ENCODE measurements at regions not wholly inside any gene's neighbourhood (a gene's known extent, or its start where the extent isn't known, plus 50 kb on each side); places are given as distances from the start of the nearest gene placed in this dataset.
"Not testable (repeated sequence)": the region's sequence is repeated elsewhere in the genome, so short reads cannot be mapped to it uniquely, and the experiment has no call there.

DNA sequence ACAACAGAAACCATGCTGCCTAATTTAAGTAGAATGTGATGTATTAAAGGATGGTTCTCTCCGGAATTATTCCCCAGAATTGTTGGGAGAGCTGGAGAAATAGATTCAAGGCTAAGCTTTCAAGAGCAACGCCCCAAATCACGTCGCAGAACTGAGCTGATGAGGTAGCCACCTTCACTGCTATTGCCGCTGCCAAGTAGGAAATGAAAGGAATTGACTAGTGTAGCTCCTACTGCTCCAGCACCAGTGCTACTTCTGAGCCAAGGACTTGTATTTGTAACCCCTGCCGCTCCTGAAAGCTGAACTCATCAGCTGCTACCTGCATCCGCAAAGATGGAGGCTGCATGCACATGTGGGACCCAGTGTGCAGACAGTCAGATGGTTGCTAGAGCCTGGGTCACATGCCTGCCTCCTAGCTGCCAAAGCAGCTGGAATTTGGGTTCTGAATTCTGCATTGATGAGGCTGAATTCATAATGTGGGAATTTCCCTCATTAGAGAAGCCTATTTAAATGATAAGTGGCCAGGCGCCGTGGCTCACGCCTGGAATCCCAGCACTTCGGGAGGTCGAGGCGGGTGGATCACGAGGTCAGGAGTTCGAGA is 173.9 kb downstream of the PDGFRA start:
- DNase-seq (ENCODE audit: low read depth in 3 of 3, low spot score in 2 of 3), result no peak

DNA sequence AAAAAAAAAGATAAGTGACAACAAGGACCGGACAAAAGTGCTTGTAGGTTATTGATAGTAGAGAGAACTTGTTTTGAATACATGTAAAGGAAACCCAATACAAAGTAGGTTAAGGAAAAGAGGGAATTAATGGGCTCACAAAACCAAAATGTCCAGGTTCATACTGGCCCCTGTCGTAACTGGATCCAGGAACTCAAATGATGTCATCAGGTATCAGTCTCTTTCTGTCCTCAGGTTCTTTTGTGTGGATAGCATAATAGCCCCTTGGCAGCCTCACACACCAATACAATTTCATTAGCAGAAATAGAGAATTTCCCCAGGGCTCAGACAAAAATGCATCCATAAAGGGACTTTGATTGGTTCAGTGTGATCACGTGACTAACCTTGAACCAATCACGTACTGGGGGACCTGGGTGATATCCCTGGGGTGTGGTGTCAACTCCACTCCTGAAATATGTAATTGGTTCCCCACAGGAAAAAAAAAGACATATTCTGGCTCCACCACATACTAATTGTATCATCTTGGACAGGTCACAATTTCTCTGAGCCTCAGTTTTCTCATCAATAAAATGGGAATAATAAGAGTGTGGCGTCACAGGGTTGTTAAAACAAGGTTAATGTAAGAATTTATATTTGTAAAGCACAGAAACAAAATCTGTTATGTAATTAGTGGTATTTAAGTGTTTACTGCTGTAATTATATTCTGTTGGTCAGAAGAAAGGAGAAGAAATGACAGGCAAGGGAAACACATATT is 174.8 kb downstream of the PDGFRA start:
- DNase-seq (ENCODE audit: low read depth in 3 of 3, low spot score in 2 of 3), result no peak

DNA sequence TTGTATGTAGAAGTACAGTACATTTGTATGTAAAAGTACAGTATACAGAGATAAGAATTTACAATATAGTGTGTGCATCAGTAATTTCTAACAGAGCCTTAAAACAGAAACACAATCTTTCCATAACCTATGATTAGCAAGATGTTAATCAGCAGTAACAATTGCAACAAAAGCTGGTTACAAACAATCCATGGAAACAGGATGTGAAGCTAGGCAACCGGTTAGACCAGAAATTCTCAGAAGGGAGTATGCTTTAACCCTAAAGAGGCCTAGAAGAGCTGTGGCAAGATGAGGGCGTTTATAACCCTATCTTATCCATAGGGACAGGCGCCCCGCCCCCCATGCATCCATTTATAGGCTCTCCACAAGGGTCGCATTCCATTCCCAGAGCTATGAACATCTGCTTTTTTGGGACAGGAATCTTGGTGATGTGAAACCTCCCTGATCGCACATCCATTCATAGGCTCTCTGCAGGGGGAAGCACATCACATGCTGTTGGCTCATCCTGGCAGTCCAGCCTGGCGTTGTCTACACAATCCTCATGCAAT is 180.3 kb downstream of the PDGFRA start:
- not testable (repeated sequence) for DNase-seq (ENCODE audit: low read depth in 3 of 3, low spot score in 2 of 3)

GRCh38 chr4:54414545-54414944 is 185.5 kb downstream of the PDGFRA start:
- DNase-seq (ENCODE audit: low read depth in 3 of 3, low spot score in 2 of 3), result no peak

DNA sequence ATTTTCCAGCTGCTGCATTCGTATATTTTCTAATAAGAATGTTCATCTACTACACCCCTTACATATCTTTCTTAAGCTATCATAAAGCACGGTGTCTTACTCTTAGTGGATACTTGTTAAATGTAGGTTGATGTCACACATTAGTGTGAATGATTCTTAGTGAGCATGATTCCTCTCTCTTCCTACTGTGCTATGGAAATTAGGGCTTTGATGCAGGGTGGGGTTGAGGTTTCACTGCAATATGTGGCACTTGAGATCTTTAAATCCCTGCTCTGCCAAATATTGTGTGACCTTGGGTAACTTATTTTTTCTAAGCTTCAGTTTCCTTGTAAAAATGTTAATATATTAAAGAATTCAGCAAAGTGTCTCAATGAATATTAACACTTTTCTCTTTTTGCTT is 188.4 kb downstream of the PDGFRA start:
- DNase-seq (ENCODE audit: low read depth in 3 of 3, low spot score in 2 of 3), result no peak

GRCh38 chr4:54418468-54418867 is 189.4 kb downstream of the PDGFRA start:
- no peak for DNase-seq (ENCODE audit: low read depth in 3 of 3, low spot score in 2 of 3)

DNA sequence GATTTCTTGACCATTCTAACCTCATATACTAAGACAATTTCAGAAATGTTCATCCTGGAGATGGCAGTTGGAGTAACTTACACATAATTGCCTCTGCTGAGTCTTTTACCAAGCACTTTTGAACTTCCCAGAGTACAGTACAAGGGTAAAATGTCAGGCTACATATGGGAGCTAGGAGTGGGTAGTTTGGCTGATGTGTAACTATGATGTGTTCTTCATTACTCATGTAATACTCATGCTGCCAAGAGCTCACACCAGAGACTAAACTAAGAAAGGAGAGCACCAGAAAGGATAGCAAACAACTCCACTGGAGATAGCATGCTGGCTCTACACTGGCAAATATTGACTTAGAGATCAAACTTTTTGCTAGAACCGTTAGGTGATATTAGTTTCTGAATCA is 194.0 kb downstream of the PDGFRA start:
- no peak for DNase-seq (ENCODE audit: low read depth in 3 of 3, low spot score in 2 of 3)

DNA sequence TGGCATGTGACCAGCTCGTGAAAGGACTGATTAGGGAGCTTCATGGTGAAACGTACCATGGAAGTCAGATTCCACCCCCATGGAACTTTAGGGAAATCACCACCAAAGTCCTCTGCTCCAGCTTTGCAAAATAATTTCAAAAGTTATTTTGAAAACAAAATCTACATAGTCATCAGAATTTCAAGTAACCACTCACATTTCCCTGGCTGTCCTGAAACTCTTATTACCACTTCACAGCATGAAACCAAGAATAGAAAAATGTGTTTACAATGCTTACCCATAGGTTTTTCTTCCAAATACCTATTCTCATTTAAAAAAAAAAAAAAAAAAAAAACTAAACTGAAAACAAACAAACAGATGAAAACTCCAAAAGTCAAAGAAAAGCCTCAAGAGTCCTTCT is 198.7 kb downstream of the PDGFRA start:
- no peak for DNase-seq (ENCODE audit: low read depth in 3 of 3, low spot score in 2 of 3)

DNA sequence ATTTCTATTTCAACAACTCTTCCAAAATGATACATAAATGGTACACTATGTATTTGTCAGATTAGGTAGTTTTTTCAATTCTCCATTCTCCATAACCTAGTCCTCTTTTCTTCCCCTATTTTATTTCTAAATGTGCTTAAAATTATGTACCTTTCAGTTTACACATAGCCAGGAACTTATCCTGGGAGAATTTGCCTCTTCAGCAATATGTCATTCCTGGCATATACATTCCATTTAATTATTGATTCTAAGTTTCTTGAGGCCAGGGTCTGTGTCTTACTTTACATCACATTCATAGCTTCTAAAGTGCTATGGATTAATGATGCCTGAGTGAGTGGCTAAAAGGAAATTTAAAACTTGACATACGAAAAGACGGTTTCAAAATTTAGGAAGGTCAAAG is 199.8 kb downstream of the PDGFRA start:
- DNase-seq (ENCODE audit: low read depth in 3 of 3, low spot score in 2 of 3), result no peak

GRCh38 chr4:54433686-54434085 is 204.6 kb downstream of the PDGFRA start:
- DNase-seq (ENCODE audit: low read depth in 3 of 3, low spot score in 2 of 3), result no peak

- DNase-seq (ENCODE audit: low read depth in 3 of 3, low spot score in 2 of 3), result no peak
These were observed 210.7 kb downstream of the PDGFRA start for GRCh38 chr4:54439831-54440243.

GRCh38 chr4:54440394-54441136 is 211.5 kb downstream of the PDGFRA start:
- no peak for DNase-seq (ENCODE audit: low read depth in 3 of 3, low spot score in 2 of 3)

DNA sequence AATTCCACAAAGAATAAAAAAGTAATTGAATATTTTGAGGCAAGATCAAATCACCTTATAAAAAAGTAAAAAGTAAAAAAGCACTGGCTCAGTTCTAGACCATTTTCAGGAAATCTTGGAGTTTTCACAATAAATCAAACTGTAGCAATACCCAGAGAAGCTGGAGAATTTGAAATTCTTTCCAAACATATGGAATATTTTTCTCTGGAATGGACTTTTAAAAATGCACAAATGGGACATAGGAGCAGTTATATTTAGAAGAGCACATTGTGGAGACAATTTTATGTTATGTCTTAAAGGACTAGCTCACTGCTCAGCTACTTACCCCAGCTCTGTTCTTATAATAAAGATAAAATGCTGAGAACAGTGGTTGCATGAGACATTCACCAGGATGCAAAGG is 211.9 kb upstream of the KIT start:
- DNase-seq (ENCODE audit: low read depth in 3 of 3, low spot score in 2 of 3), result no peak

- no peak for DNase-seq (ENCODE audit: low read depth in 3 of 3, low spot score in 2 of 3)
These were observed 211.2 kb upstream of the KIT start for GRCh38 chr4:54446581-54446980.

- no peak for DNase-seq (ENCODE audit: low read depth in 3 of 3, low spot score in 2 of 3)
These were observed 210.5 kb upstream of the KIT start for GRCh38 chr4:54447304-54447703.

GRCh38 chr4:54449999-54450398 is 207.8 kb upstream of the KIT start:
- DNase-seq (ENCODE audit: low read depth in 3 of 3, low spot score in 2 of 3), result no peak

DNA sequence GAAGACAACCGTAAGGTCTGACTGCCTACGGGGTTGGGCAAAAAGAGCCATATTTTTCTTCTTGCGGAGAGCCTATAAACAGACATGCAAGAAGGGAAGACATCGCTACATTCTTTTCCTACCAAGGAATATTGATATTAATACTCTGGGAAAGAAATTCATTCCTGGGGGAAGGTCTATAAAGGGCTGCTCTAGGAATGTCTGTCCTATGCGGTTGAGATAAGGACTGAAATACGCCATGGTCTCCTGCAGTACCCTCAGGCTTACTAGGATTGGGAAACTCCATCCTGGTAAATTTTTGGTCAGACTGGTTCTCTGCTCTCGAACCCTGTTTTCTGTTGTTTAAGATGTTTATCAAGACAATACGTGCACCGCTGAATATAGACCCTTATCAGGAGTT is 190.8 kb upstream of the KIT start:
- DNase-seq (ENCODE audit: low read depth in 3 of 3, low spot score in 2 of 3), result not testable (repeated sequence)

DNA sequence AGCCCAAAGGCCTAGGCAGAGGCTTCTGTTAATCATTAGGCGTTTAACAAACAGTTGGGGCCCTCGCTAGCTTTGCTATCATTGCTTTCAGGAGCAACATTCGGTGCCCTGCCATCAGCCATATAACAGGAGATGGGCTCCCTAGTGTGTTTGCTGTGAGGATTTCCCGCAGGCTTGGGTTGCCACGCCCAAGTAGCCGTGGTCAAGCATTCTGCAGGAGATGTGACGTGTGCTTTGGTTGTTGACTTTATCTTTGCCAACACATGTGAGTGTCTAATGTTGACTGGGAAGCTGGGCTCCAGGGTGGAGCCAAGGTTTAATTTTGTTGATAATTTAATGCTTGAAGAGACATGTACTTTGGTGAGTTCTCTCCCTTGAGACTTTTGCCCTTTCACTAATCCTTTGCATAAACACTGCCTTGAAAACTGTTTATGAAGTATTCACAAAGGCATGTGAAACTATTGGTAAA is 184.6 kb upstream of the KIT start:
- no peak for DNase-seq (ENCODE audit: low read depth in 3 of 3, low spot score in 2 of 3)

- DNase-seq (ENCODE audit: low read depth in 3 of 3, low spot score in 2 of 3), result no peak
These were observed 184.0 kb upstream of the KIT start for GRCh38 chr4:54473798-54474197.

DNA sequence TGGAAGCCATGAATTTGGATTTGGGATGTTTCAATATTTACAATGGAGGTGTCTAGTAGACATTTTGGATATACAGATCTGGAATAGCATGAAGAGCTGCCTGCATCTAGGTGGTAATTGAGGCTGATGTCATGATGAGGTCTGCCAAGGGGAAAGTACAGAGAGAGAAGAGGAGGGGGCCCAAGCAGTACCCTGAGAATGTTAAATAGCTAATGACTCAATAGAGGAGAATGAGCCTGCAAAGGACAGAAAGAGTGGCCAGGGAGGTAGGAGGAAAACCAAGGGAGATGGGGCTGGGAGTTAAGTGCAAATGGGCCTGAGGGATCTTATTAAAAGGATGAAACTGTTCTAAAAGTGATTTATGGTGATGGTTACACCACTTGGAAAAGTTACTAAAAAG is 182.2 kb upstream of the KIT start:
- DNase-seq (ENCODE audit: low read depth in 3 of 3, low spot score in 2 of 3), result no peak

DNA sequence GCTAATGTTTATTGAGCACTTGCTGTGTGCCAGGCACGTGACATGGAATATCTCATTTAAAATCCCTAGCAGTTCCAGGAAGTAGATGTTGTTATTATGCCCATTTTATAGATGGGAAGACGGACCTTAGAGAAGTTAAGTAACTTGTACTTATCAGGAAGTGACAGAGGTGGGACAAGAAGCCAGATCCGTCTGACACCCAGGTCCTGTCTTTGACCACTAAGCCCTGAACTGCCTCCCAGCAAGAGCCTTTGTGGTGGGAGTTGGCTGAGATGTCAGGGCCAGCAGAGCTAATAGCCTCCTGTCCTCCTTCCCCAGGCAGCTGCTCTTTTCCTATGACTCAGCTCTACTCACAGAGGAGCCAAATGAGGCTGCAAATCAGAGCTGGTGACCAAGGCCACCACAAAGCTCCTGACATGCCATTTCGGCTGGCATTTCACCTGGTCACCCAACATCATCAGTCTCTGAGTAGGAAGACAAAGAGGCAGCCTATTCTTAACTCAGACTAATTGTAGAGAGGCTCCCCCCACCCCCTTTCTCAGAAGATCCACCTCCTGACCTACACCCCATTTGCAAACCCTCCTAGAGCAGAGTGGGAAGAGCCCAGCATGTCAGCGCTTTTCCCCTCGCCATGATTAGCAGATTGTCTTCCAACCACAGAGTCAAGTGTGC is 175.1 kb upstream of the KIT start:
- DNase-seq (ENCODE audit: low read depth in 3 of 3, low spot score in 2 of 3), result no peak
